Osteocyte (in vitro differentiated cells): ENCODE measurements at regions not wholly inside any gene's neighbourhood (a gene's known extent, or its start where the extent isn't known, plus 50 kb on each side); places are given as distances from the start of the nearest gene placed in this dataset.
"Not testable (repeated sequence)": the region's sequence is repeated elsewhere in the genome, so short reads cannot be mapped to it uniquely, and the experiment has no call there.

Source experiments
- DNase-seq: peaks from one replicate; pipeline ENCODE4 v3.0.0; 2021; ENCODE audit warnings: mixed read lengths; ENCODE audit not compliant: unreplicated experiment; ENCODE audit errors: extremely low spot score
- H3K27ac Mint-ChIP-seq: one replicate; pipeline ENCODE4 v1.8.0; 2021; ENCODE audit warnings: mild to moderate bottlenecking, mixed read lengths; ENCODE audit not compliant: unreplicated experiment
- H3K27me3 Mint-ChIP-seq: one replicate; pipeline ENCODE4 v1.8.0; 2021; ENCODE audit warnings: mixed read lengths; ENCODE audit not compliant: unreplicated experiment
- H3K36me3 Mint-ChIP-seq: one replicate; pipeline ENCODE4 v1.8.0; 2021; ENCODE audit warnings: mixed read lengths; ENCODE audit not compliant: unreplicated experiment
- H3K4me1 Mint-ChIP-seq: one replicate; pipeline ENCODE4 v1.8.0; 2021; ENCODE audit warnings: mixed read lengths; ENCODE audit not compliant: unreplicated experiment
- H3K4me3 Mint-ChIP-seq: one replicate; pipeline ENCODE4 v1.8.0; 2021; ENCODE audit warnings: mild to moderate bottlenecking, moderate library complexity, mixed read lengths; ENCODE audit not compliant: unreplicated experiment
- H3K9me3 Mint-ChIP-seq: one replicate; pipeline ENCODE4 v1.8.0; 2021; ENCODE audit warnings: mixed read lengths; ENCODE audit not compliant: unreplicated experiment
- CTCF ChIP-seq: fragments of 200-600 bp; sonication (generic); IDR thresholded peaks from 2 replicates; pipeline ENCODE4 v1.5.0; 2021; ENCODE audit warnings: antibody characterized with exemption, mild to moderate bottlenecking, moderate library complexity

- H3K36me3 Mint-ChIP-seq: no peaks in the 10 kb centered on the region
- peaks cover 12% of the 10 kb centered on the region for H3K9me3 Mint-ChIP-seq
- H3K27ac Mint-ChIP-seq: no peak overlapping the region
- H3K4me3 Mint-ChIP-seq: no peak overlapping the region
- H3K27me3 Mint-ChIP-seq: peaks cover 13% of the 10 kb centered on the region
- DNase-seq: no peak
- TF ChIP-seq CTCF: no peak
- H3K4me1 Mint-ChIP-seq: peaks cover 23% of the 10 kb centered on the region
Observed at GRCh38 chr9:88872192-88872946, 118.9 kb upstream of the S1PR3 start.

- no peak for TF ChIP-seq CTCF
- peaks cover 13% of the 10 kb centered on the region for H3K27me3 Mint-ChIP-seq
- H3K27ac Mint-ChIP-seq: no peak overlapping the region
- H3K36me3 Mint-ChIP-seq: no peaks in the 10 kb centered on the region
- peaks cover 9% of the 10 kb centered on the region for H3K9me3 Mint-ChIP-seq
- H3K4me1 Mint-ChIP-seq: peaks cover 23% of the 10 kb centered on the region
- no peak overlapping the region for H3K4me3 Mint-ChIP-seq
- DNase-seq: no peak
Observed at GRCh38 chr9:88873635-88874034, 117.6 kb upstream of the S1PR3 start.

GRCh38 chr9:88874391-88874790 is 116.9 kb upstream of the S1PR3 start:
- Mint-ChIP-seq H3K9me3 (peaks cover 2% of the 10 kb centered on the region), H3K4me3 (no peak overlapping the region), H3K27ac (no peak overlapping the region), H3K4me1 (peaks cover 23% of the 10 kb centered on the region), H3K27me3 (peaks cover 13% of the 10 kb centered on the region), H3K36me3 (no peaks in the 10 kb centered on the region)
- DNase-seq: no peak
- peak; percentile 34 for TF ChIP-seq CTCF

GRCh38 chr9:88875400-88876120 is 115.7 kb upstream of the S1PR3 start:
- no peak for TF ChIP-seq CTCF
- no peaks in the 10 kb centered on the region for H3K36me3 Mint-ChIP-seq
- H3K27ac Mint-ChIP-seq: no peak overlapping the region
- no peak overlapping the region for H3K4me3 Mint-ChIP-seq
- DNase-seq: no peak
- H3K4me1 Mint-ChIP-seq: peaks cover 20% of the 10 kb centered on the region
- H3K9me3 Mint-ChIP-seq: no peaks in the 10 kb centered on the region
- H3K27me3 Mint-ChIP-seq: peaks cover 13% of the 10 kb centered on the region

- no peaks in the 10 kb centered on the region for H3K4me1 Mint-ChIP-seq
- H3K9me3 Mint-ChIP-seq: peaks cover 20% of the 10 kb centered on the region
- TF ChIP-seq CTCF: no peak
- DNase-seq: no peak
- H3K4me3 Mint-ChIP-seq: no peak overlapping the region
- H3K27me3 Mint-ChIP-seq: peaks cover 23% of the 10 kb centered on the region
- H3K27ac Mint-ChIP-seq: no peak overlapping the region
- H3K36me3 Mint-ChIP-seq: no peaks in the 10 kb centered on the region
Observed at GRCh38 chr9:88880199-88880598, 111.1 kb upstream of the S1PR3 start.

DNA sequence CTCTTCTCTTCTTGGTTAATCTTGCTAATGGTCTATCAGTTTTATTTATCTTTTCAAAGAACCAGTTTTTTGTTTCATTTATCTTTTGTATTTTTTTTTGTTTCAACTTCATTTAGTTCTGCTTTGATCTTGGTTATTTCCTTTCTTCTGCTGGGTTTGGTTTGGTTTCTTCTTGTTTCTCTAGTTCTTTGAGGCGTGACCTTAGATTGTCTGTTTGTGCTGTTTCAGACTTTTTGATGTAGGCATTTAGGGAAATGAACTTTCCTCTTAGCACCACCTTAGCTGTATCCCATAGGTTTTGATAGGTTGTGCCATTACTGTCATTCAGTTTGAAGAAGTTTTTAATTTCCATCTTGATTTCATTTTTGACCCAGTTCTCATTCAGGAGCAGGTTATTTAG is 107.0 kb upstream of the S1PR3 start:
- not testable (repeated sequence) for H3K4me1 Mint-ChIP-seq, DNase-seq, H3K27ac Mint-ChIP-seq, H3K4me3 Mint-ChIP-seq, H3K36me3 Mint-ChIP-seq
- peaks cover 20% of the 10 kb centered on the region for H3K9me3 Mint-ChIP-seq
- H3K27me3 Mint-ChIP-seq: peaks cover 24% of the 10 kb centered on the region

DNA sequence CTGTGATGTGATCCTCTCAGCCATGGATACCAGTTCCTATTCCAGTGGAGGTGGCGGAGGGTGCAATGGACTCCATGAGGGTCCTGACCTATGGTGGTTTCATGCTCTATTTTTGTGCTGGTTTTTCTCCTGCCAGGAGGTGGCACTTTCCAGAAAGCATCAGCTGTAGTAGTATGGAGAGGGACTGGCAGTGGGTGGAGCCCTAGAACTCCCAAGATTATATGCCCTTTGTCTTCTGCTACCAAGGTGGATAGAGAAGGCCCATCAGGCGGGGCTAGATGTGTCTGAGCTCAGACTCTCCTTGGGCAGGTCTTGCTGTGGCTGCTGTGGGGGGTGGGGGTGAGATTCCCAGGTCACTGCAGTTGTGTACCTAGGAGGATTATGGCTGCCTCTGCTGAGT is 104.5 kb upstream of the S1PR3 start:
- H3K27ac Mint-ChIP-seq, DNase-seq, H3K4me3 Mint-ChIP-seq, H3K4me1 Mint-ChIP-seq, H3K36me3 Mint-ChIP-seq: not testable (repeated sequence)
- Mint-ChIP-seq H3K9me3 (peaks cover 20% of the 10 kb centered on the region), H3K27me3 (peaks cover 27% of the 10 kb centered on the region)
